Activated CD4-positive, alpha-beta T cell treated with anti-CD3 and anti-CD28 coated beads, Interleukin-2, Interleukin-6, amounts not matched to agents 100 ng/mL and 50 ng/mL, durations not matched to agents 16 hours and 8 hours (primary cell): ENCODE measurements at regions not wholly inside any gene's neighbourhood (a gene's known extent, or its start where the extent isn't known, plus 50 kb on each side); places are given as distances from the start of the nearest gene placed in this dataset.

ENCODE experiments used
- DNase-seq: peaks from one replicate; pipeline ENCODE4 v3.0.0-alpha.2; 2020

DNA sequence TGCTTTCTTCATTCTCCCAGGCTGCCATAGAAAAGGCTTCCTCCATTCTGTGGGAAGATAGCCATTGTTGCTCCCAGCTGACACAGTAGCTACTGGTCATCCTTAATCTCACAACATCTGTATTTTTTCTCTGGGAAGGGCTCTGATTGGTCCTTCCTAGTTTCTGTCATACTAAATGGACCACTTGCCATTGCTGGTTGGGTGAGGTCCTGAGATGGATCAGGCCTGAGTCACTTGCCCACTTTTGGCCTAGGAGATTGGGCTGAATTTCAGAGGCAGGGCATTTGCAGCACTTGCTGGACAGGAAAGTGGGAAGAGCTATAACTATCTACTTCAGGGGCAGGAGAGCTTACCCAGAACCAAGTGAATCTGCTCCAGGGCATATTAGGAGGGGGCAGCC, 106.5 kb upstream of the PROK2 start:
- DNase-seq = no peak

DNA sequence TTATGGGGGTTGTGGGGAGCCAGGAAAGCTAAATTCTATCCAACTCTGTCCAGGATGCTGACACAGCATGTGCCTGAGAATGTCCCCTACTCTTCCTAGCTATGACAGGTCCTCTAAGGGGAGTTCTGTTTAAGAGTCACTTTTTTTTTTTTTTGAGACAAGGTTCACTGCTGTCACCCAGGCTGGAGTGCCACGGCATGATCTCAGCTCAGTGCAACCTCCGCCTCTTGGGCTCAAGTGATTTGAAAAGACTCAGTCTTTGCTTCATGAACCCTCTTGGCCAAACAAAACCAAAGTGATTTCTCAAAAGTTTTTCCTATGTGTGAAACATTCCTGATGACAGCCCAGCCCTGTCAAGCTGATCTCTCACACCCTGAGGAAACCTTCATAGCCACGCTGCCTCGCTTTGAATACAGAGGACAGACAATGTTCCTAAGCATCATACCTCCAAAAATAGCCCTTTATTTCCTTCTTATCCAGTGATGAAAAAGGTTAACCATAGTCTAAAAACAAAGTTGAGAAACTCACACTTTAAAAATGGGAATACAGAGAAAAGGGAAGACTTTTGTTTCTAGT, 105.5 kb upstream of the PROK2 start:
- no peak for DNase-seq

DNA sequence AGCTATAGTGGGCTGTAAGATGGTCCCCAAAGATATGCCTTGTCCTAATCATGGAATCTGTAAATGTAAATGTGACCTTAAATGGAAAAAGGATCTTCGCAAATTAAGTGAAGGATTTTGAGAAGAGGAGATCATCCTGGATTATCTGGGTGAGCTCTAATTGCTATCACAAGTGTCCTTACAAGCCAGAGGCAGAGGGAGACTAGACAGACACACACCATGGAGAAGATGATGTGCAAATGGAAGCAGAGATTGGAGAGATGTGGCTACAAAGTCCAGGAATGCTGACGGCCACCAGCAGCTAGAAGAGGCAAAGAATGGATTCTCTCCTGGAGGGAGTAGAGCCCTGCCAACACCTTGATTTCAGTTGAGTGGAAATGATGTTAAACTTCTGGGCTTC, 102.3 kb upstream of the PROK2 start:
- no peak for DNase-seq

DNA sequence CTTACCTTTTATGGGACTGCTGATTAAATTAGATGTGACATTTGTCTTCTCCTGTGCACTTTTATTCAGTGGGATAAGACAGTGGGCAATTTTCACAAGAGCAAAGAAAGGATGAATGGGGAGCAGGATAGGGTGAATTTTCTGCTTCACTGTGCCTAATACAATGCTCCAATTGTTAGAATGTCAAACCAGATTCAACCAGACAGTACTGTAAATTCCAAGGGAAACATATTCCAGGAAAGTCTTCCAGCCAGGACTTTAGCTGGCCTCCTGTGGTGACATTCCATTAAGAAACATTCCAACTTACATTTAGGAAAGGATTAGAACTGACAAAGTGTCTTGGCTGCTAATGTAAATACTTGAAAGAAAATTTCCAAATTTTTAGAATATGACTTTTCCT, 100.1 kb upstream of the PROK2 start:
- DNase-seq = no peak

DNA sequence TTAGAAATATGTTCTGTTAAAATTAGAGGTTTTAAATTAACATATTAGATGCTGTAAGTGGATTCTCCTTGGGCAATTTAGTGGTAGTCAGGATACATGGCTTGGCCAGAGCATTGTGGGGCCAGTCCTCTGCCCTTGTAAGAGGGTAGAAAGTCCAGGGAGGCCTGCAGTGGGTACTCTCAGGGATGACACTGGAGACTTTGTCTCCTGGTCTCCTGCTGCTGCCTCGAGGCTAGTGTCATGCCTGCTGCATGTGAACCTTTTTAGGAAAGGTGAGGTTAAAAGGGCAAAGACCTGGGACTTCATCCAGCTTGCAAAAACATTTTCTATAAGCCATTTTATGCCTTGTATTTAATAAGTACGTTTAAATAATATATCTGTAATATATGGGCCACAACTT, 96.8 kb upstream of the PROK2 start:
- DNase-seq = no peak

DNA sequence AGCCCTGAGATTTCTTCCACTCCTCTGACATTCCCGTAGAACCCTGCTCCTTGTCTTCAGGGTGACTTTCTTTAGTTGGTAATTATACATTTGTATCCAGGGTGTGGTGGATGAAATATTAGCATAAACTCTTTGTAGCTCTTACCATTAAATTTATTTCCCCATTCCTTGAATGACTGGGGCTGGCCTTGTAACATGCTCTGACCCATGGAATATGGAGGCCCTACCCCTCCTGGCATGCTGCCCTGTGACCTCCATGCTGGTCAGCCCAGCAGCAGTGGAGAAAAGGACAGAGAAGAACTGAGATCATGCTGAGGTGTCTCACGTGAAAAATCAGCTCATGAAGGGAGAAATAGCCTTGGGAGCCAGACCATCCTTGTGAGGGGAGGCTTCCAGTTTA, 96.1 kb upstream of the PROK2 start:
- DNase-seq = no peak

DNA sequence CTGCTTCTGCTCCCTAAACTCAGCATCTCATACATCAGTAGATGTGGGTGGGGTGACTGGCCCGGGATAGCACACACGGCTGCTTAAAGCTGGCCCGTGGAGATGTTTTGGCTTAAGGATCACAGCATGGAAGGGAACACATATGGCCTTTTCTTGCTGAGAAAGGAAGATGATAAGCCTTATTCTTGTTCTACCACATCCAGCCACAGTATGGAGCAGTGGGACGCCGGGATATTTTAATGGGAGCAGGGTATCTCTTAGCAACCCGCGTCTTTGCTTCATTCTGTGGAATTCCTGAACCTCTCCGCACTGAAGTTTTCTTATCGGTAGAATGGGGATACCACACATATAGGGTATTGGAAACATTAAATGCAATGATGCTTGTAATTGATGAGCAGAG, 94.1 kb upstream of the PROK2 start:
- no peak for DNase-seq

DNA sequence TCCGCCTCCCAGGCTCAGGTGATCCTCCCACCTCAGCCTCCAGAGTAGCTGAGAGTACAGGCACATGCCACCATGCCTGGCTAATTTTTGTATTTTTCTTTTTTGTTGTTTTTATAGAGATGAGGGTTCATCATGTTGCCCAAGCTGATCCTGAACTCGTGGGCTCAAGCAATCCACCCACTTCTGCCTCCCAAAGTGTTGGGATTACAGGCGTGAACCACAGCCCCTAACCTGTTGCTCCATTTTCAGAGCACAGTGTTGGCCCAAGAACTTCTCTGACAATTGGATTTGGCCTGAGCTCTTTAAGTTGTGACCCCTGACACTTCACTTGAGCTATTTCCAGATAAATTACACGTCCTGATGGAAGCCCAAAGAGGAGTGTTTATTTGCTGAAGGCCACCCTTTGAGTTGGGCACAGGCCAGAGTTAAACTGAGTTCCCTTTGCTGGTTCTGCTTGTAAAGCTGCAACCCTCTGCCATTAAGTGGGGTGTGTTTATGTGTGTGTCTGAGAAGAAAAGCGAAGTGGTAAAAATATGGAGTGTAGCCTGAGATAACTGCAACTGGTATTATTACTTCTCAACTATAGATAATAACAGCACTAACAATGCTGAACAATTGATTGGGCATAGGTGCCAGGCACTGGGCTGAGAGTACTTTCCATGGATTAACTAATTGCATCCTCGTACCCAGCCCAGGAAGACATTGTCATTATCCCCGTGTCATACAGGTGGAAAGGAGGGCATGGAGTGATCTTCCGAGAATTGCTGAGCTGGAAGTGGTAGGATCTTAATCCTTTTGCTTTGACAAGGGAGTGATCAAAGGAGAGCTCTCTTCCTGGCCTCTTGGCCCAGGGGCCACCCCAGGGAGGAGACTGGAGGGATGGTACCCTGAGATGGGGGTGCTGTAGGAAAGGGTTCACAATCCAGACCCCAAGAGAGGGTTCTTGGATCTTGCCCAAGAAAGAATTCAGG, 91.5 kb upstream of the PROK2 start:
- DNase-seq = no peak

DNA sequence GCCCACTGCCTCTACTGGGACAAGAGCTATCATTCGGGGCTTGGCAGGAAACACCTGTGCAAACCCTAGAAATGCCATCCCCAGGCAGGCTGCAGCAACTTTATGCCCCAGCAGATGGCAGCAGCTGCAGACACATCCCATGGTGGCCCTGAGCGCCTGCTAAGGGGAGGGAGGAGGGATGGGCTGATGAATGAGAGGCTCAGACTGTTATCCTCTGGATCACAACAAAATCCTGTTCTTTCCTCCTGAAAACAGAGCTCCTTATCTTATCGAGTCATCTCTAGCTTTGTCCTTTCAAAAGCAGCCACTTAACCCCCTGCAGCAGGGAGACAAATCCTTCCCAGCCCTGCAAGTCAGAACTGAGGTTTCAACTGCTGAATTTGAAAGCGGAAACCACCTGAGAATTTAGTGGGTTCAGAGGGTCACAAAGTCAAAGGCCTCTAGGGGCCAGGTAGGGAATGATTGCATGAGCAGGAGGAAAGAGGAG, 90.6 kb upstream of the PROK2 start:
- peak; percentile 88 for DNase-seq

DNA sequence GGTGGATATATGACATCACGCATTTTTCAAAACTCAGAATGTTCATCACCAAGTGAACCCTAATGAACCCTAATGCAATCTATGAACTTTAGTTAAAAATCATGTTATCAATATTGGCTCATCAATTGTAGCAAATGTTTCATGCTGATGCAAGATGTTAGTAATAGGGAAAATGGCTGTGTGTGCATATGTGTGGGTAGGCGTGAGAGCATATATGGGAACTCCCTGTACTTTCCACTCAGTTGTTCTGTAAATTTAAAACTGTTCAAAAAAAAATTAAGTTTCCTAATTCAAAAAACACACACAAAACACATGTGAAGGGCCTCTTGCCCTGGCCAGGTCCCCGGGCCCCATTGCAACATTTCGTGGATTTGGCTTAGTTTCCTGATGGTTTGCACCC, 89.7 kb upstream of the PROK2 start:
- DNase-seq = peak; percentile 23

DNA sequence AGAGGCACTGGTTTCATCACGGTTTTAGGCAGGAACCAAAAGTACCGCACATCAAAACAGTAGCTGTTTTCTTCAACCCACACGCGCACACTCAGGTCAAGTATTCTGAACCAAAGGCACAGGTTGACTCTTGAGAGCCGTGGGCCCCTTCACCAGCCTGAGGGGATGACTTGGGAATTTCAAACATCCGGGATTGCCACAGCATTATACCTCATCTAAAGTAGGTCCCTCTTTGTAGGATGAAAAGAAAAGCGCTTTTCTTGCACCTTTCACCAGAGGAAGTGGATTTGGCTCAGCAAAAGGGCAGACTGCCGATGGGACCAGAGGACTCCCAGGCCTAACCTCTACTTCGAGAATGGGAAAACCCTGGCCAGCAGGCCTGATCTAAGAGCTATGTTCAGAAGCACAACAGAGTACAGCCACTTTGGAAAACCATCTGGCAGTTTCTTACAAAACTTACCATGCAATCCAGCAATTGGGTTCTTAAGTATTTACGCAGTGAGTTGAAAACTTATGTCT, 88.2 kb upstream of the PROK2 start:
- DNase-seq = no peak

DNA sequence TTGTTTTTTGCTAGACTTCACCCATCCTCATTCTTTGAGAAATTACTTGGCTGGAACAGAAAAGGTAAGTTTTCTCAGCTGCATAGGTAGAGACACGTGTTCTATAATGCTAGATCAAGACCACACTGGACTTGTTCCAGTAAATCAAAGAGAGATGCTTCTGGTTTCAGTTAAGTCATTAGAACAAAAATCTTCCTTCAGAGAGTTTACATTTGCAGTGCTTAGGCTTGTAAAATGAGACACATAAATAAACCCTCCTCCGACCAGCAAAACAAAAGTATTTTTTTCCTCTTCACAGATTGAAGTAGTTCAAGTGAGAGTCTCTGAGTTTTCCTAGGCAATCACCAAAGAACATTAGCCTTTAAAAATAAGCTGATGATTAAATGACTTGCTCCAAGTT, 87.3 kb upstream of the PROK2 start:
- DNase-seq = no peak

DNA sequence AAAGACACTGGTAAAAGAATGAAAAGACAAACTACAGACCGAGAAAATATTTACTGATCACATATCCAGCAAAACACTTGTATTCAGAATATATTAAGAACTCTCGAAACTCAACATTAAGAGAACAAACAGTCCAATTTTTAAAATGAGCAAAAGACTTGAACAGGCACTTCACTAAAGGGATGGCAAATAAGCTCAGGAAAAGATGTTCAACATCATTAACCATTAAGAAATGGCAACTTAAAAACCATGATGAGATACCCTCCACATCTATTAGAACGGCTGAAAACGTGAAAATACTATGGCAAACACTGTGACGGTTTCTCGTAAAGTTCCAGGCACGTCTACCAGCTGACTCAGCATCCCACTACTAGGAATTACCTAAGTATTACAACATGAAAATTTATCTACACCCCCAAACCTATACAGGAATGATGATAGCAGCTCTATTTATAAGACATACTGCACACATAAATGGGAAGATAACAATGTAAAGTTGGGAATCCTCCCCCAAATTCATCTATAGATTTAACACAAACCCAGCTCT, 86.1 kb upstream of the PROK2 start:
- DNase-seq = no peak

DNA sequence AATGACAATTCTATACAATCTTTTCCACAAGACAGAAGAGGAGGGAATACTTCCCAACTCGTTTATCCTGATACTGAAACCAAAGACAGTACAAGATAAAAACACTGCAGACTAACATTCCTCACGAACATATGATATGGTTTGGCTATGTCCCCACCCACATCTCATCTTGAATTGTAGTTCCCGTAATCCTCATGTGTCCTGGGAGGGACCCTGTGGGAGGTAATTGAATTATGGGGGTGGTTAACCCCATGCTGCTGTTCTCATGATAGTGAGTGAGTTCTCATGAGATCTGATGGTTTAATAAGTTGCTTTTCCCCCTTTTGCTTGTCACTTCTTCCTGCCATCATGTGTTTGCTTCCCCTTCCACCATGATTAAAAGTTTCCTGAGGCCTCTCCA, 83.9 kb upstream of the PROK2 start:
- no peak for DNase-seq

DNA sequence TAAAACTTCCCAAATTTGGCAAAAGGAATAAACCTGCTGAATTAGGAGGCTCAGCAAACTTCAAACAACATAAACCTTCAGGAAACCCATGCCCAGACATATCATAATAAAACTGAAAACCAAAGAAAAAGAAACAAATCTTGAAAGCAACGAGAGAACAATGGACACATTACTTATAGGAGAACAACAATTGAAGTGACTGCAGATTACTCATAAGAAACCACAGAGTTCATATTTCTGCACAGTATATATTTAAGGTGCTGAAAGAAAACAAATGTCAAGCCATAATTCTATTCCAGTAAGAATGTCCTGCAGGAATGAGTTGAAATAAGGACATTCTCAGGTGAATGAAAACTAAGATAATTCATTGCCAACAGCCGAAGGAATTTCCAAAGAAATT, 80.8 kb upstream of the PROK2 start:
- no peak for DNase-seq

DNA sequence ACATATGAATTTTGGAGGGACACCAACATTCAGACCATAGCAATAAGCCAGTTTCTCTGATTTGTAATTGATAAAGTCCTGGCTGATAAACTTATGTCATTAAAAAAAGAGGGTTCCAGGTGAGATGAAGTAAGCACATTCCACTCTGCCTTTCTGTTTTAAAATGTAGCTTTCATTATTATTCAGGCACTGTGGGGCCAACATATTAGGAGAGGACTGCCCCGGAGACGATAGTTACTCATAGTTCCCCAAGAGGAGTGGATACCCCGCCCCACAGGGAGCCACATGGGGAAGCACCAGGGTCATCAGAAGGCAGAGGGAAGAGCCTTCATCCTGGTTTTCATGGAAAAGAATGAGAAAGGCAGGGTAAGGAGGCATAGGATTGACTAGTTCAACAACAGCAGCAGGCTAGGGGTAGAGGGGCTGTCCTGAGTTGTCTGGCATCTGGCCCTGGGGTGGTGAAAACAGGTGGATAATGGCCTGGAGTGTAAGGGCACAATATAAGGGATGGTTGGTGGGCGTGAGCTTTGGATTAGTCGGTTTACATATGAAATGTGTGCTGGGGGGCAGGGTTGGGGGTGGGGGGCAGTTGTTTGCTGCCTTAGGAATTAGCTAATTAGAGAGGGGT, 78.7 kb upstream of the PROK2 start:
- DNase-seq = no peak

DNA sequence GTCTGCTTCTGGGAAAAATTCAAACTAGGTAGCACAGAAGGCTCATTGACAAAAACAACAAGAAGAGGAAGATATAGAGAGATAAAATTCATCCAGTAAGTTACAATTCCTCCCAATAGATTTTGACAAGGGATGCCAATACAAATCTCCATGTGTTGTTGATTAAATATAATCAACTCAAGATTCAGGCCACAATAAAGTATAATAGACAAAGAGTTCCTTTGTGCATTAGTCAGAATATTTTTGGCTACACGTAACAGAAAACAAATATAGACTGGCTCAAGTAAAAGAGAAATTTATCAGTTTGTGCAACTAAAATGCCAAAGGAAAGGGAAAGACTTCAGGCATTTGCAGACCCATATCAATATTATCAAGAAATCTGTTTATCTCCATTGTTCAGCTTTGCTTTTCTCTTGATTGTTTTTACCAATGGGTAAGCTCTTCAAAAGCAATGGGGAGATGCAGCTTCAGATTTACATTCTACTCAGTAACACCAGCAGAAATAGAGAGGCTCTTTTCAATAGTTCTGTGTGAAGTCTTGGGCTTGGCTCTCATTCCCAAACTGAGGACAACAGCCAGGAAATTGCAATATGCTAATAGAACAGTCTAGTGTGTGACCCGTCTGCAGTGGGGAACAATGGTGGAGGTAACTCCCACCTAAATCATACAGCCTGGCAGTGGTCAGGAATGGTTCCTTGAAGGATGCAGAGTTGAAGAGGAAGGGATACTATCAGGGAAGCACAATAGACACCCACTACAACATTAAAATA, 77.6 kb upstream of the PROK2 start:
- no peak for DNase-seq

DNA sequence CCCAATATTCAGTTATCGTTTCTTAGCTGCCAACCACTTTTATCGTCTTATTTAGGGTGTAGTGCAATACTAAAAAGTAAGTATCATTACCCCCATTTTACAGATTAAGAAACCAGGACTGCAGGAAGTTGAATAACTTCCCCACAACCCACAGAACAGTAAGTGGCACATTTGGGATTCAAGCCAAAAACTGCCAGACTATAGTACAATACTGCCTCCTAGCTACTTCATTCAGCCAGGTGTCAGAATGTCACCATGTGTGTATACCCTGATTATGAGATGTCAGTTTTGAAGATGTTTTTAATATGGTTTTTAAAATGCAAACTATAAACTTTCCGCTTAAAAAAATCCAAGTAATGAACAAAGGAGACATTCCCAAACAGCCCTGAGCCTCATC, 74.2 kb upstream of the PROK2 start:
- peak; percentile 39 for DNase-seq

DNA sequence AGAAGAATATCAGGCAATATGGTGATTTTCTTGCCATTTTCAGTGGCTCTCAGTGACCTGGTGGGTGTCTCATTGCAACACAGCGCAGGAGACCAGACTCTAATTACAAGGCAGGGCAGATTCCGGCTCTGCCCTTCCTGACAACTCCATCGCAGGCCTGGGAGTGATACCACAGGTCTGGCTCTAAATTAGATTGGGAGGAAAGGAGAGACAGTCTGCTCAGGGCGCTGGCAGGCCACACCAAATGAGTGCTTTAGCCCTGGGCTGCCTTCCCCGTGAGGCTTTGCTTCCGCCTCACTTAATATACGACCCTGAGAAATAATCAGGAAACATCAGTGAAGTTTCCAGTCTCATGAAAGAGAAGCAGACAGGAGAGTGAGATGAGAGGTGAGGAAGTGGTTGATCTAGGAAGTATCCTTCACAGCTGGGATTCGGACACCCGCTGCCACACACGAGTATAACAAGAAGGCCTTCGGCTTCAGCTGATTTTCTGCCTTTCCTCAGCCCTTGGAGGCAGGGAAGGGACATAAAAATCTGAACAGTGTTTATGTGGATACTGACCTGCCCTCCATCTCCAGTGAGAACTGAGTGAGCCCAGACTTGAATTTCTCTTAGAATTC, 73.7 kb upstream of the PROK2 start:
- no peak for DNase-seq

DNA sequence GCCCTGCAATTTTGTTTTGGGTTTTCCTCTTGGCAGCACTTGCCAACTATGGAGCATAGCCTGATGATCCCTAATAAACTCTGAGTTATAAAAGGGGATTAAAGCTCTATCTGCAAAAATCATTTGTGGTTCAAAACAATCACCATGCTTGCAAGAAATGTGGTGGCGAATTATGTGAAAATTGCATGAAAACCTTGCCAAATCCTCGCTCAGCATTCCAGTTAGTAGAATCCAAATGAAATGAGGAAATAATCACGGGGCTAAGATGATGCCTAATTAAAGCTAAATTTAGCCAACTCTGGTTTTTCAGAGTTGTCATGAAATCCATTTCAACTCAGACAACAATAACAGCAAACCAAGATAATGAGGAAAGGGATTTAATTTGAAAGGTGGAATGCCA, 73.0 kb upstream of the PROK2 start:
- DNase-seq = no peak

DNA sequence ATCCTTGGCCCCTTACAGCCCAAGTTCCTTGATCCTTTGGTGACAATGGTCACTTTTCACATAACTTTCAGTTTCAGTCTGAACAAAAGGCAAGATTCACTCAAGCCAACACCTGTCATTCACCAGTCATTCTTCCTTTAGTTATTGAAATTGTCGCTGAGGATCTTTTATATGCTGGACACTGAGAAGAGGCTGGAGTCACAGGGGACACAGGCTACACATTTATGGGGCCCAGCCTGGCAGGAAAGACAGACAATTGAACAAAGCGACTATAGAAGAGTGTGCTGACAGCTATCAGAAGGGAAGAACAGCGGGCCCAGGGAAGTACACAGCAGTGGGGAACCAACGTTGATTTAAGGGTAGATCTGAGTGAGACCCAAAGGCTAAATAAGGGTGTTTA, 69.8 kb upstream of the PROK2 start:
- DNase-seq = no peak

DNA sequence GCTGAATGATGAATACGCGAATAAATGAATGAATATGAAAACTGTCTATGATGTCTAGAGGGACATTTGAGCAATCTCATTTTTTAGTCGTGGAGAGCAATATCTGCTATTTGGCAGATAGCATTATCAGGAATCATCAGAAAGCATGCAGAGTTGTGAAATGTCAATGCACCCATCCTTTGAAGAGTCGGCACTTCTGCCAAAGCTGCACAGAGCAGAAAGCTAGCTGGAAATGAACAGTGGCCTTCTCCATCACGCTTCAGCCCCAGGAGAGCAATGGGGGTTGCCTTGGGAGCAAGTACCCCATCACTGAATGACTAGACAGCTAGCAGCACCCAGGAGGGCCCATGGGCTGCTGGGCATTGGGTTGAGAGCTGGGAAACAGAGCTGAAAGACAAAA, 69.1 kb upstream of the PROK2 start:
- DNase-seq = no peak
